ENCODE measurements at regions not wholly inside any gene's neighbourhood (a gene's known extent, or its start where the extent isn't known, plus 50 kb on each side); places are given as distances from the start of the nearest gene placed in this dataset.

DNA sequence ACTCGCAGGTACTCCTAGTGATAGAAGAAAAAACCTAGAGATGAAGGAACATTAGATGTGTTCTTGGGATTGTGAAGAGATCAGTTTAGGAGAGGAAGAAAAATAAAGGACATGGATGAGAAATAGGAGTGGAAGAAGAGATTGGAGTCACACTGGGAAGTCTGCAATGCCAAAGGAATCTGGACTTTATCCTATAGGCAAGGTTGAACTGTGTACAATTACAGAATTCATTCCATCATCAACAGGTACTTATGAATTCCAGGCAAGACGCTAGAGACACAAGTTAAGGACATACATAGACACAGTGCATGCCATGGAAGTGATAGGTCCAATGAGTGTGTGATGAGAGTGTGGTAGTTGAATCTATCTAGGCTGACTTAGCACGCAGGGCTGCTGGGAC lies 101.3 kb downstream of the EDN1 start:
- TF ChIP-seq CTCF (IDR thresholded peaks at IDR 0.05) (no peak), POLR2A (IDR thresholded peaks at IDR 0.05) (no peak)

Data from testis (tissue), 2 donors.